ENCODE measurements at regions not wholly inside any gene's neighbourhood (a gene's known extent, or its start where the extent isn't known, plus 50 kb on each side); places are given as distances from the start of the nearest gene placed in this dataset.

GRCh38 chr7:131607291-131608115, 51.1 kb upstream of the PODXL start:
- DNase-seq (no peak), ATAC-seq (no peak)

- DNase-seq, result peak; percentile 6
- peak; percentile 37 for ATAC-seq
Measured at GRCh38 chr7:131606346-131607290, 50.2 kb upstream of the PODXL start.

Data from stimulated activated naive CD8-positive, alpha-beta T cell treated with anti-CD3 and anti-CD28 coated beads, Interleukin-15, Interleukin-2, amounts not matched to agents 100 U/mL and 50 U/mL, for 24 hours (primary cell).